Smooth muscle cell (in vitro differentiated cells): ENCODE measurements at regions not wholly inside any gene's neighbourhood (a gene's known extent, or its start where the extent isn't known, plus 50 kb on each side); places are given as distances from the start of the nearest gene placed in this dataset.

Source experiments
- DNase-seq: peaks from one replicate; lab custom pipeline; 2025; ENCODE audit not compliant: unreplicated experiment; lab: John Stamatoyannopoulos, UW
- H2AFZ ChIP-seq: fragments of 200-600 bp; sonication (generic); 2 replicates; pipeline ENCODE4 v1.6.0; 2016; ENCODE audit warnings: antibody characterized with exemption, low read depth, mild to moderate bottlenecking
- H3F3A ChIP-seq: fragments of 200-600 bp; sonication (generic); 2 replicates; pipeline ENCODE4 v1.6.0; 2017; ENCODE audit warnings: antibody characterized with exemption, low read depth
- H3K27ac ChIP-seq: fragments of 200-600 bp; sonication (generic); 2 replicates; pipeline ENCODE4 v1.5.1; 2016; ENCODE audit warnings: low read depth, mild to moderate bottlenecking
- H3K27me3 ChIP-seq: fragments of 200-600 bp; sonication (generic); 2 replicates; pipeline ENCODE4 v1.6.1; 2016; ENCODE audit warnings: low read depth, mild to moderate bottlenecking
- H3K36me3 ChIP-seq: fragments of 200-600 bp; sonication (generic); 2 replicates; pipeline ENCODE4 v1.5.1; 2016; ENCODE audit warnings: low read depth
- H3K4me1 ChIP-seq: fragments of 200-600 bp; sonication (generic); 2 replicates; pipeline ENCODE4 v1.5.1; 2016; ENCODE audit warnings: low read depth
- H3K4me2 ChIP-seq: fragments of 200-600 bp; sonication (generic); 2 replicates; pipeline ENCODE4 v1.6.0; 2016; ENCODE audit warnings: mild to moderate bottlenecking
- H3K4me3 ChIP-seq: fragments of 200-600 bp; sonication (generic); 2 replicates; pipeline ENCODE4 v1.5.1; 2016; ENCODE audit warnings: mild to moderate bottlenecking
- H3K79me2 ChIP-seq: fragments of 200-600 bp; sonication (generic); 2 replicates; pipeline ENCODE4 v1.6.0; 2016; ENCODE audit warnings: low read depth, mild to moderate bottlenecking
- H3K9ac ChIP-seq: fragments of 200-600 bp; sonication (generic); 2 replicates; pipeline ENCODE4 v1.6.0; 2016; ENCODE audit warnings: low read depth
- H3K9me3 ChIP-seq: fragments of 200-600 bp; sonication (generic); replicated peaks from 2 replicates; pipeline ENCODE4 v1.5.1; 2016; ENCODE audit warnings: low read depth
- H4K20me1 ChIP-seq: fragments of 200-600 bp; sonication (generic); 2 replicates; pipeline ENCODE4 v1.6.0; 2016; ENCODE audit warnings: low read depth
- WGBS: methylation state at CpG from one replicate; pipeline ENCODE4 v1.1.7; 2016; ENCODE audit warnings: low lambda C conversion rate; 5-methylcytosine and 5-hydroxymethylcytosine counted together
- TF ChIP-seq, protein P1 (sequence below): fragments of 200-600 bp; sonication (generic); IDR thresholded peaks from 2 replicates; pipeline ENCODE4 v1.5.1; 2017; ENCODE audit warnings: borderline replicate concordance, mild to moderate bottlenecking, antibody characterized with exemption; ENCODE audit not compliant: insufficient read depth, poor library complexity, severe bottlenecking

GRCh38 chr5:145028626-145029025 is 806.5 kb downstream of the PRELID2 start:
- Histone ChIP-seq H3K27ac (no peak overlapping the region), H3K27me3 (no peaks in the 10 kb centered on the region), H3K9me3 (no peaks in the 10 kb centered on the region), H3K4me1 (peaks cover 3% of the 10 kb centered on the region), H2AFZ (no peak overlapping the region), H4K20me1 (no peaks in the 10 kb centered on the region), H3F3A (no peaks in the 10 kb centered on the region), H3K4me2 (no peak overlapping the region), H3K79me2 (no peaks in the 10 kb centered on the region), H3K9ac (no peak overlapping the region), H3K36me3 (no peaks in the 10 kb centered on the region), H3K4me3 (no peak overlapping the region)
- TF ChIP-seq, protein P1, sequence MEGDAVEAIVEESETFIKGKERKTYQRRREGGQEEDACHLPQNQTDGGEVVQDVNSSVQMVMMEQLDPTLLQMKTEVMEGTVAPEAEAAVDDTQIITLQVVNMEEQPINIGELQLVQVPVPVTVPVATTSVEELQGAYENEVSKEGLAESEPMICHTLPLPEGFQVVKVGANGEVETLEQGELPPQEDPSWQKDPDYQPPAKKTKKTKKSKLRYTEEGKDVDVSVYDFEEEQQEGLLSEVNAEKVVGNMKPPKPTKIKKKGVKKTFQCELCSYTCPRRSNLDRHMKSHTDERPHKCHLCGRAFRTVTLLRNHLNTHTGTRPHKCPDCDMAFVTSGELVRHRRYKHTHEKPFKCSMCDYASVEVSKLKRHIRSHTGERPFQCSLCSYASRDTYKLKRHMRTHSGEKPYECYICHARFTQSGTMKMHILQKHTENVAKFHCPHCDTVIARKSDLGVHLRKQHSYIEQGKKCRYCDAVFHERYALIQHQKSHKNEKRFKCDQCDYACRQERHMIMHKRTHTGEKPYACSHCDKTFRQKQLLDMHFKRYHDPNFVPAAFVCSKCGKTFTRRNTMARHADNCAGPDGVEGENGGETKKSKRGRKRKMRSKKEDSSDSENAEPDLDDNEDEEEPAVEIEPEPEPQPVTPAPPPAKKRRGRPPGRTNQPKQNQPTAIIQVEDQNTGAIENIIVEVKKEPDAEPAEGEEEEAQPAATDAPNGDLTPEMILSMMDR = no peak
- 94% methylated on average over 1 of the region's 1 CpG for WGBS
- no peak for DNase-seq

DNA sequence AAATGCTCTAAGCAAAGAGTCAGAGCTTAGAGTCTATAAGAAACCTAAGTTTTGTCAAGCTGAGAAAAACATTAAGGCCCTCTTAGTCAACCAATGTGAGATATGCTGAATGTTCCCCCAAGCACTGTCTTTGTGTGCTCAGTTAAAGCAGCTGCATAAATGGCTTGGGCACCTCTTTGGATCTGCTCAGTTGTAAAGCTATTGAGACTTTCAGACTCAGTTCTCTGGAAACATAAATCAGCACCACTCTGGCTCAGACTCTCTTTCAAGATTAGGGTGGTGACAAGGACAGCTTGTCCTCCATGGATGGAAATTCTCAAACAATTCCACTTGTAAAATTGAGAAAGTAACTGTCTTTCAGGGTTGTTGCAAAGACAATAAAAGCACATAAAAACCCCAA is 807.9 kb downstream of the PRELID2 start:
- Histone ChIP-seq H3K4me2 (no peak overlapping the region), H3K79me2 (no peaks in the 10 kb centered on the region)

GRCh38 chr5:145025775-145026174 is 809.4 kb downstream of the PRELID2 start:
- Histone ChIP-seq H3K27ac (no peak overlapping the region), H3K4me1 (peaks cover 3% of the 10 kb centered on the region), H3K79me2 (no peaks in the 10 kb centered on the region), H3K4me2 (no peak overlapping the region), H3K36me3 (no peaks in the 10 kb centered on the region), H2AFZ (no peak overlapping the region), H4K20me1 (no peaks in the 10 kb centered on the region), H3K4me3 (no peak overlapping the region), H3K9me3 (no peaks in the 10 kb centered on the region), H3K9ac (no peak overlapping the region), H3F3A (no peaks in the 10 kb centered on the region), H3K27me3 (no peaks in the 10 kb centered on the region)
- 80% methylated on average over 3 of the region's 3 CpGs for WGBS
- no peak for DNase-seq
- TF ChIP-seq, protein P1 = no peak

More for the DNA sequence above, 807.9 kb downstream of the PRELID2 start:
- Histone ChIP-seq H3K27me3 (no peaks in the 10 kb centered on the region), H3F3A (no peaks in the 10 kb centered on the region), H3K27ac (no peak overlapping the region), H3K4me1 (peaks cover 3% of the 10 kb centered on the region), H4K20me1 (no peaks in the 10 kb centered on the region), H2AFZ (no peak overlapping the region), H3K9me3 (no peaks in the 10 kb centered on the region), H3K36me3 (no peaks in the 10 kb centered on the region), H3K9ac (no peak overlapping the region), H3K4me3 (no peak overlapping the region)
- no peak for DNase-seq
- TF ChIP-seq, protein P1 = no peak

GRCh38 chr5:145015146-145015545 is 820.0 kb downstream of the PRELID2 start:
- WGBS = 95% methylated on average over 1 of the region's 1 CpG
- Histone ChIP-seq H3K27ac (no peak overlapping the region), H3K27me3 (no peaks in the 10 kb centered on the region), H3K4me3 (no peak overlapping the region), H4K20me1 (no peaks in the 10 kb centered on the region), H3K36me3 (no peaks in the 10 kb centered on the region), H3K9me3 (no peaks in the 10 kb centered on the region), H3K4me2 (no peak overlapping the region), H3F3A (no peaks in the 10 kb centered on the region), H2AFZ (no peak overlapping the region), H3K4me1 (no peaks in the 10 kb centered on the region), H3K79me2 (no peaks in the 10 kb centered on the region), H3K9ac (no peak overlapping the region)
- DNase-seq = no peak
- TF ChIP-seq, protein P1 = no peak
